IMR-90 (cell line): ENCODE measurements at regions not wholly inside any gene's neighbourhood (a gene's known extent, or its start where the extent isn't known, plus 50 kb on each side); places are given as distances from the start of the nearest gene placed in this dataset.

Experiments
- ATAC-seq: fragments of 200-7000 bp; cut with Tn5 transposase; 2 replicates; pipeline ENCODE4 v1.9.1; 2020; ENCODE audit warnings: low read depth, mild to moderate bottlenecking, moderate library complexity
- BruUV-seq: library from RNA; stranded (reverse); fragments of 400-500 nt; replicated peaks from 2 replicates; lab custom pipeline; 2021; lab: Mats Ljungman, UMichigan
- CTCF ChIA-PET: fragments of 300-600 bp; formaldehyde crosslinking; extraction: SDS; loops from one replicate; lab custom pipeline; 2021; ENCODE audit warnings: antibody characterized with exemption; lab: Yijun Ruan, JAX
- POLR2A ChIA-PET: fragments of 300-600 bp; sonication (Branson Sonifier 250); formaldehyde crosslinking; loops from one replicate; lab custom pipeline; 2022; ENCODE audit warnings: antibody characterized with exemption; ENCODE audit not compliant: unreplicated experiment; lab: Charles Lee
- DNase-seq: peaks from one replicate; pipeline ENCODE4 v3.0.0; 2013
- H2AFZ ChIP-seq: replicated peaks from 2 replicates; pipeline ENCODE3; 2013; ENCODE audit warnings: low read length, mild to moderate bottlenecking; ENCODE audit not compliant: poor library complexity
- H2AK5ac ChIP-seq: 2 replicates; pipeline ENCODE4 v1.6.1; 2013; ENCODE audit warnings: low read depth, low read length, inconsistent platforms
- H2AK9ac ChIP-seq: replicated peaks from 2 replicates; pipeline ENCODE3; 2013; ENCODE audit warnings: mild to moderate bottlenecking, low read depth, low read length, moderate library complexity; ENCODE audit not compliant: poor library complexity
- H2BK120ac ChIP-seq: 2 replicates; pipeline ENCODE4 v1.6.1; 2013; ENCODE audit warnings: low read depth, low read length, inconsistent platforms
- H2BK15ac ChIP-seq: 3 replicates; pipeline ENCODE4 v1.6.1; 2013; ENCODE audit warnings: low read depth, low read length, inconsistent platforms
- H2BK20ac ChIP-seq: 2 replicates; pipeline ENCODE4 v1.6.1; 2013; ENCODE audit warnings: low read depth, mild to moderate bottlenecking, inconsistent platforms, low read length, moderate library complexity
- H2BK5ac ChIP-seq: 2 replicates; pipeline ENCODE4 v1.6.1; 2013; ENCODE audit warnings: mild to moderate bottlenecking, low read depth, low read length, inconsistent platforms; ENCODE audit not compliant: poor library complexity, severe bottlenecking
- H3K14ac ChIP-seq: replicated peaks from 2 replicates; pipeline ENCODE4 v1.6.1; 2013; ENCODE audit warnings: low read depth, low read length, inconsistent platforms
- H3K18ac ChIP-seq: 2 replicates; pipeline ENCODE4 v1.6.1; 2013; ENCODE audit warnings: low read depth, low read length, control low read depth
- H3K23ac ChIP-seq: 2 replicates; pipeline ENCODE4 v1.6.1; 2013; ENCODE audit warnings: low read depth, low read length, inconsistent platforms
- H3K27ac ChIP-seq: 2 replicates; pipeline ENCODE4 v1.5.1; 2013; ENCODE audit warnings: mild to moderate bottlenecking, control low read depth, low read length; ENCODE audit not compliant: insufficient read depth
- H3K27me3 ChIP-seq: 2 replicates; pipeline ENCODE4 v1.6.1; 2013; ENCODE audit warnings: low read length; ENCODE audit not compliant: control insufficient read depth, insufficient read depth
- H3K36me3 ChIP-seq: 2 replicates; pipeline ENCODE4 v1.6.1; 2013; ENCODE audit warnings: low read length, mixed read lengths; ENCODE audit not compliant: control insufficient read depth, insufficient read depth
- H3K4ac ChIP-seq: 2 replicates; pipeline ENCODE4 v1.6.1; 2013; ENCODE audit warnings: low read depth, low read length, inconsistent platforms
- H3K4me1 ChIP-seq: 2 replicates; pipeline ENCODE4 v1.6.1; 2013; ENCODE audit warnings: low read length, mixed read lengths; ENCODE audit not compliant: control insufficient read depth, insufficient read depth
- H3K4me2 ChIP-seq: 2 replicates; pipeline ENCODE4 v1.6.1; 2013; ENCODE audit warnings: low read depth, mild to moderate bottlenecking, control low read depth, low read length, moderate library complexity
- H3K4me3 ChIP-seq: 2 replicates; pipeline ENCODE4 v1.5.1; 2013; ENCODE audit warnings: low read depth, mild to moderate bottlenecking, control low read depth, low read length, moderate library complexity; ENCODE audit not compliant: insufficient read depth
- H3K56ac ChIP-seq: 2 replicates; pipeline ENCODE4 v1.6.1; 2013; ENCODE audit warnings: low read length, inconsistent platforms; ENCODE audit not compliant: insufficient read depth; ENCODE audit errors: extremely low read depth
- H3K79me1 ChIP-seq, 2 experiments: 2 replicates each; pipeline ENCODE4 v1.6.1; 2013; ENCODE audit warnings: low read length in 2 of 2, inconsistent platforms in 1 of 2, low read depth in 1 of 2
- H3K9ac ChIP-seq: 2 replicates; pipeline ENCODE4 v1.6.1; 2013; ENCODE audit warnings: low read depth, low read length, control low read depth
- H3K9me1 ChIP-seq: 2 replicates; pipeline ENCODE4 v1.6.1; 2013; ENCODE audit warnings: low read length, inconsistent platforms; ENCODE audit not compliant: insufficient read depth
- H3K9me3 ChIP-seq: 2 replicates; pipeline ENCODE4 v1.6.1; 2013; ENCODE audit warnings: low read length; ENCODE audit not compliant: control insufficient read depth, insufficient read depth
- H4K20me1 ChIP-seq: 2 replicates; pipeline ENCODE4 v1.6.1; 2013; ENCODE audit warnings: low read length, inconsistent platforms; ENCODE audit not compliant: insufficient read depth
- H4K5ac ChIP-seq: 2 replicates; pipeline ENCODE4 v1.6.1; 2013; ENCODE audit warnings: mild to moderate bottlenecking, low read depth, low read length, control low read depth
- H4K8ac ChIP-seq, 2 experiments: 2 replicates each; pipeline ENCODE4 v1.6.1; 2013; ENCODE audit warnings: low read depth in 2 of 2, low read length in 2 of 2, control low read depth in 1 of 2, inconsistent platforms in 1 of 2
- H4K91ac ChIP-seq: 2 replicates; pipeline ENCODE4 v1.6.1; 2013; ENCODE audit warnings: low read depth, low read length, inconsistent platforms; ENCODE audit not compliant: insufficient read depth
- BHLHE40 ChIP-seq: fragments of 150-350 bp; IDR thresholded peaks from 2 replicates; pipeline ENCODE4 v1.6.1; 2016; ENCODE audit warnings: mild to moderate bottlenecking, low read depth, low read length
- FOS ChIP-seq: fragments of 150-350 bp; IDR thresholded peaks from 2 replicates; pipeline ENCODE4 v1.6.1; 2016; ENCODE audit warnings: low read depth, low read length
- MXI1 ChIP-seq: IDR thresholded peaks from 2 replicates; pipeline ENCODE4 v1.6.1; 2012; ENCODE audit warnings: low read depth, mild to moderate bottlenecking, low read length, moderate library complexity, borderline replicate concordance
- NFE2L2 ChIP-seq: fragments of 150-350 bp; IDR thresholded peaks from 2 replicates; pipeline ENCODE4 v1.6.1; 2016; ENCODE audit warnings: low read depth, mild to moderate bottlenecking, low read length
- POLR2A ChIP-seq: IDR thresholded peaks from 2 replicates; pipeline ENCODE4 v1.6.1; 2012; ENCODE audit warnings: mild to moderate bottlenecking, low read depth, low read length
- RAD21 ChIP-seq: IDR thresholded peaks from 2 replicates; pipeline ENCODE4 v1.6.1; 2012; ENCODE audit warnings: low read length, improper control_type of control experiment
- RCOR1 ChIP-seq: IDR thresholded peaks from 2 replicates; pipeline ENCODE4 v1.6.1; 2012; ENCODE audit warnings: mild to moderate bottlenecking, low read length, improper control_type of control experiment; ENCODE audit not compliant: insufficient replicate concordance
- RFX5 ChIP-seq: IDR thresholded peaks from 2 replicates; pipeline ENCODE4 v1.8.0; 2012; ENCODE audit warnings: low read depth, mild to moderate bottlenecking, low read length, moderate library complexity
- SMC3 ChIP-seq: fragments of 150-350 bp; IDR thresholded peaks from 2 replicates; pipeline ENCODE4 v1.6.1; 2016; ENCODE audit warnings: low read depth, mild to moderate bottlenecking, antibody characterized with exemption, low read length, moderate library complexity
- WGBS, 2 experiments: methylation state at CpG; one replicate each; pipeline versions ENCODE4 v1.1.5 to v1.1.7; 2013; ENCODE audit warnings: missing lambda C conversion rate in 2 of 2; ENCODE audit not compliant: insufficient read length in 1 of 2; ENCODE audit errors: extremely low coverage in 2 of 2; 5-methylcytosine and 5-hydroxymethylcytosine counted together
- dilution Hi-C: fragments of 300-500 bp; cut with HindIII; formaldehyde crosslinking; loops from one replicate; pipeline ENCODE4 v1.14.3; 2018; ENCODE audit warnings: low sequenced_read_pairs; ENCODE audit not compliant: unreplicated experiment
- in situ Hi-C: fragments of 300-500 bp; cut with MboI; formaldehyde crosslinking; loops from 3 replicates; pipeline ENCODE4 v1.14.3; 2019; ENCODE audit warnings: low sequenced_read_pairs, inconsistent platforms, mixed read lengths
- intact Hi-C: fragments of 100-400 bp; cut with micrococcal nuclease; formaldehyde crosslinking; loops from 2 replicates; pipeline ENCODE4 v1.10.0; 2022

DNA sequence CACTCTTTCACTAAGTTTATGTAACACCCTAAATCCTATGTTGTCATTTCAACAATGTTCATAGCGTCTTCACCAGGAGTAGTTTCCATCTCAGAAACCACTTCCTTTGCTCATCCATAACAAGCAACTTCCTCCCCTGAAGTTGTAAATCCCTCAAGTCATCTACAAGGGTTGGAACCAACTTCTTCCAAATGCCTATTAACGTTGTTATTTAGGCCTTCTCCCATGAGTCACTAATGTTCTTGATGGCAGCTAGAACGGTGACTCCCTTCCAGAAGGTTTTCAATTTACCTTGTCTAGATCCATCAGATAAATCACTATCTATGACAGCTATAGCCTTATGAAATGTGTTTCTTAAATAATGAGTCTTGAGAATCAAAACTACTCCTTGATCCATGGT, 73.3 kb upstream of the TARS1 start:
- Histone ChIP-seq H4K20me1 (no peaks in the 10 kb centered on the region), H3K9me3 (no peaks in the 10 kb centered on the region), H3K4me1 (peaks cover 18% of the 10 kb centered on the region), H3K9ac (no peak overlapping the region), H3K4me3 (no peak overlapping the region), H2BK120ac (no peak overlapping the region; the same call in 1 of the 2 replicates), H3K27me3 (no peaks in the 10 kb centered on the region), H3K9me1 (peaks cover 3% of the 10 kb centered on the region; the same call in 1 of the 2 replicates), H3K4me2 (no peak overlapping the region), H3K56ac (no peak overlapping the region), H3K23ac (no peak overlapping the region), H4K91ac (no peak overlapping the region), H2BK15ac (0 out of 3 replicates have a peak overlapping the region, but pooled peaks have one; percentile 38), H3K36me3 (no peaks in the 10 kb centered on the region), H4K5ac (peak overlapping the region; percentile 12; the same call in 1 of the 2 replicates), H2AFZ (no peak overlapping the region), H2AK5ac (no peak overlapping the region; the same call in 1 of the 2 replicates), H4K8ac (no peak overlapping the region), H3K27ac (no peak overlapping the region), H3K14ac (no peak overlapping the region), H2AK9ac (no peak overlapping the region), H3K4ac (no peak overlapping the region), H2BK20ac (no peak overlapping the region), H3K79me1 (no peaks in the 10 kb centered on the region), H2BK5ac (no peak overlapping the region), H3K18ac (peak overlapping the region; percentile 15; the same call in 1 of the 2 replicates)
- DNase-seq, result no peak
- in situ Hi-C loops, result no loop called here
- ATAC-seq, result no peak
- CTCF ChIA-PET, result no interaction called here
- no TSS peak for BruUV-seq
- dilution Hi-C loops, result no loop called here
- intact Hi-C loops, result no loop called here
- 80% methylated on average over 1 of the region's 3 CpGs; no CpG with 5 or more reads in 1 of the 2 experiments for WGBS, 2 experiments
- no peak for TF ChIP-seq RFX5
- TF ChIP-seq RCOR1, result no peak
- TF ChIP-seq RAD21, result no peak
- TF ChIP-seq SMC3, result no peak
- no peak for TF ChIP-seq BHLHE40
- TF ChIP-seq POLR2A, result no peak
- no peak for TF ChIP-seq NFE2L2
- no peak for TF ChIP-seq FOS
- no peak for TF ChIP-seq MXI1
- POLR2A ChIA-PET, result no interaction called here
